ENCODE measurements at regions not wholly inside any gene's neighbourhood (a gene's known extent, or its start where the extent isn't known, plus 50 kb on each side); places are given as distances from the start of the nearest gene placed in this dataset.

DNA sequence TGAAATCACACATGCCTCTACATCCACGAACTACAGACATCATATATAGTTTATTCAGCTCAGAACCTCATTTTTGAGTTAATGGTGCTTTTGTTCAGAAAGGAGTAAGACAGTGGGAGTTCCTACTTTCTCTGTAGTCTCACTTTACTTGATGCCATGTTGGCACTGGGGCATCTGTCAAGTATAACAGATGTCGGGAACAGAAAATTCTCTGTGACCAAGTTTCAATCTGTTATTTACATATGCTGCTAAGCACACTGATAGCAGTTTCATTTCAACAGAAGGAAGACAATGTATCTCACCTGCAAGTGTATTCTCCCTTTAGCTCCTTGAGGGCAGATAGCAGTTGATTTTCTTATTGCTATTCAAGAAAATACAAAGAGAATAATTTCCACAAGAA lies 774.1 kb downstream of the METTL4 start:
- H3K9me3 ChIP-seq (ENCODE audit: insufficient read depth, low read length), result no peaks in the 10 kb centered on the region
- no peak overlapping the region for H3K4me3 ChIP-seq (ENCODE audit: insufficient read length, low read depth)
- no peak overlapping the region for H3K9ac ChIP-seq (ENCODE audit: insufficient read length, low read depth)
- DNase-seq (ENCODE audit: low read depth, low spot score), result no peak
- H3K4me1 ChIP-seq (ENCODE audit: insufficient read depth, insufficient read length), result no peaks in the 10 kb centered on the region
- H3K27me3 ChIP-seq (ENCODE audit: insufficient read depth, insufficient read length), result no peaks in the 10 kb centered on the region
- H3K36me3 ChIP-seq (ENCODE audit: insufficient read depth, insufficient read length, low read length), result no peaks in the 10 kb centered on the region
- TF ChIP-seq SUZ12 (IDR thresholded peaks at IDR 0.05; ENCODE audit: extremely low read depth, insufficient read depth, insufficient read length) (no peak), ZNF274 (IDR thresholded peaks at IDR 0.05; ENCODE audit: low read depth, low read length) (no peak), YY1 (IDR thresholded peaks at IDR 0.05; ENCODE audit: insufficient read depth, insufficient read length) (no peak)

DNA sequence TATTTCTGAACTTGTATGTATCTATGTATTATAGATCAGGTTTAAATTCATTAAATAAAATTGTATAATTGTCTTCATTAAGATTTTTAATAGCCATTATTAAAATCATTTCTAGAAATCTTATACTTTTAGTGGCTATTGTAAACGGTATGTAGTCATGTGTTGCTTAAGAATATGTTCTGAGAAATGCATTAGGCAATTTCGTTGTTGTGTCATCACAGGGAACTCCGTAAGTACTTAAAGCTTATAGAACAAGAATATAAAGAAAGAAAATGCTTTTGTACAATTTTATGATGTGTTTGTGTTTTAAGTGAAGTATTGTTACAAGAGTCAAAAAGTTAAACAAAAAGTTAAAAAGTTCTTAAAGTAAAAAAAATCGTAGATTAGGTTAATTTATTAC lies 765.8 kb downstream of the METTL4 start:
- Histone ChIP-seq H3K27me3 (ENCODE audit: insufficient read depth, insufficient read length) (no peaks in the 10 kb centered on the region), H3K9ac (ENCODE audit: insufficient read length, low read depth) (no peak overlapping the region), H3K4me1 (ENCODE audit: insufficient read depth, insufficient read length) (no peaks in the 10 kb centered on the region), H3K4me3 (ENCODE audit: insufficient read length, low read depth) (no peak overlapping the region), H3K36me3 (ENCODE audit: insufficient read depth, insufficient read length, low read length) (no peaks in the 10 kb centered on the region), H3K9me3 (ENCODE audit: insufficient read depth, low read length) (no peaks in the 10 kb centered on the region)
- no peak for DNase-seq (ENCODE audit: low read depth, low spot score)
- TF ChIP-seq ZNF274 (IDR thresholded peaks at IDR 0.05; ENCODE audit: low read depth, low read length), result no peak
- no peak for TF ChIP-seq SUZ12 (IDR thresholded peaks at IDR 0.05; ENCODE audit: extremely low read depth, insufficient read depth, insufficient read length)
- no peak for TF ChIP-seq YY1 (IDR thresholded peaks at IDR 0.05; ENCODE audit: insufficient read depth, insufficient read length)

DNA sequence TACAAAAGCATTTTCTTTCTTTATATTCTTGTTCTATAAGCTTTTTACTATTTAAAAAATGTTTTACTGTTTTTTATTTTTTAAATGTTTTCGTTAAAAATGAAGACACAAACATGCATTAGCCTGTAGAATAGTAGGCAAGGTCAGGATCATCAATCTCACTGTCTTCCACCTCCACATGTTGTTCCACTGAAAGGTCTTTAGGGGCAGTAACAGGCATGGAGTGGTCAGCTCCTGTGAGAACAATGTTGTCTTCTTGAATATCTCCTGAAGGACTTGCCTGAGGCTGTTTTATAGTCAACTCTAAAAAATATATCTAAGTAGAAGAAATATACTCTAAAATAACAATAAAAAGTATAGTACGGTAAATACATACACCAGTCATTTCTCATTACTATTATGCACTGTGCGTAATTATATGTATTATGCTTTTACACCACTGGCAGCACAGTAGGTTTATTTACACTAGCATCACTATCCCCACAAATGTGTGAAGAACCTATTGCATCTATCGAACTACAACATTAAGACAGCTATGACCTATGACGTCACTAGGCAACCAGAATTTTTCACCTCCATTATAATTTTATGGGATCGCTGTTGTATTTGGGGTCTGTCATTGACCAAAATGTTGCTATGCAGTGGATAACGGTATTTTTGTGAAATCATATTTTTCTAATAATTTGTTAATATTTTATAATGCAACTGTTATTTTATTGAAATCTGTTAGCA lies 764.3 kb downstream of the METTL4 start:
- Histone ChIP-seq H3K27me3 (ENCODE audit: insufficient read depth, insufficient read length) (no peaks in the 10 kb centered on the region), H3K4me1 (ENCODE audit: insufficient read depth, insufficient read length) (no peaks in the 10 kb centered on the region), H3K9me3 (ENCODE audit: insufficient read depth, low read length) (no peaks in the 10 kb centered on the region), H3K36me3 (ENCODE audit: insufficient read depth, insufficient read length, low read length) (no peaks in the 10 kb centered on the region), H3K9ac (ENCODE audit: insufficient read length, low read depth) (no peak overlapping the region), H3K4me3 (ENCODE audit: insufficient read length, low read depth) (no peak overlapping the region)
- no peak for DNase-seq (ENCODE audit: low read depth, low spot score)
- no peak for TF ChIP-seq YY1 (IDR thresholded peaks at IDR 0.05; ENCODE audit: insufficient read depth, insufficient read length)
- TF ChIP-seq ZNF274 (IDR thresholded peaks at IDR 0.05; ENCODE audit: low read depth, low read length), result no peak
- no peak for TF ChIP-seq SUZ12 (IDR thresholded peaks at IDR 0.05; ENCODE audit: extremely low read depth, insufficient read depth, insufficient read length)

- Histone ChIP-seq H3K9ac (ENCODE audit: insufficient read length, low read depth) (no peak overlapping the region), H3K4me1 (ENCODE audit: insufficient read depth, insufficient read length) (no peaks in the 10 kb centered on the region), H3K9me3 (ENCODE audit: insufficient read depth, low read length) (no peaks in the 10 kb centered on the region), H3K4me3 (ENCODE audit: insufficient read length, low read depth) (no peak overlapping the region), H3K27me3 (ENCODE audit: insufficient read depth, insufficient read length) (no peaks in the 10 kb centered on the region), H3K36me3 (ENCODE audit: insufficient read depth, insufficient read length, low read length) (no peaks in the 10 kb centered on the region)
- no peak for TF ChIP-seq ZNF274 (IDR thresholded peaks at IDR 0.05; ENCODE audit: low read depth, low read length)
- no peak for TF ChIP-seq YY1 (IDR thresholded peaks at IDR 0.05; ENCODE audit: insufficient read depth, insufficient read length)
- TF ChIP-seq SUZ12 (IDR thresholded peaks at IDR 0.05; ENCODE audit: extremely low read depth, insufficient read depth, insufficient read length), result no peak
- DNase-seq (ENCODE audit: low read depth, low spot score), result no peak
Measured at GRCh38 chr18:1811282-1811681, 760.0 kb downstream of the METTL4 start.

DNA sequence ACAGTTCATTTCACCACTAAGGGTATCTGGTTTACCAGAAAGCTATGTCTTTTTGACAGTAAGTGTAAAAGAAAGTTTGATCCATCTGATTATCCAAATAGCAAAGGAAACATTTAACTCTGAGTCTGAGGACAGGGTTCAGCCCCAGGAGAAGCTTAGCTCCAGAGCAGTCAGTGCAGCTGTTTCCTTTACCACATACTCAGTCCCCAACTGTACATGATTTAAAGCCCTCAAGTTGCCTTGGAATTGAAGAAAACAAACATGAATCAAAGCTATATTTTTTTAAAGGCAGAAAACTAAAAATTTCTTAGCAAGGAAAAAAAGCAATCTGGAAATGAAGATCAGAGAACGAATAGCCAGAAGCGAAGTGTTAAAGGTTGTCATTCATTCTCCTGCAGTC lies 746.0 kb downstream of the METTL4 start:
- H3K4me3 ChIP-seq (ENCODE audit: insufficient read length, low read depth), result no peak overlapping the region
- no peaks in the 10 kb centered on the region for H3K27me3 ChIP-seq (ENCODE audit: insufficient read depth, insufficient read length)
- H3K4me1 ChIP-seq (ENCODE audit: insufficient read depth, insufficient read length), result no peaks in the 10 kb centered on the region
- H3K36me3 ChIP-seq (ENCODE audit: insufficient read depth, insufficient read length, low read length), result no peaks in the 10 kb centered on the region
- no peaks in the 10 kb centered on the region for H3K9me3 ChIP-seq (ENCODE audit: insufficient read depth, low read length)
- H3K9ac ChIP-seq (ENCODE audit: insufficient read length, low read depth), result no peak overlapping the region
- no peak for TF ChIP-seq SUZ12 (IDR thresholded peaks at IDR 0.05; ENCODE audit: extremely low read depth, insufficient read depth, insufficient read length)
- no peak for TF ChIP-seq ZNF274 (IDR thresholded peaks at IDR 0.05; ENCODE audit: low read depth, low read length)
- no peak for TF ChIP-seq YY1 (IDR thresholded peaks at IDR 0.05; ENCODE audit: insufficient read depth, insufficient read length)
- no peak for DNase-seq (ENCODE audit: low read depth, low spot score)

- Histone ChIP-seq H3K36me3 (ENCODE audit: insufficient read depth, insufficient read length, low read length) (no peaks in the 10 kb centered on the region), H3K4me1 (ENCODE audit: insufficient read depth, insufficient read length) (no peaks in the 10 kb centered on the region), H3K27me3 (ENCODE audit: insufficient read depth, insufficient read length) (no peaks in the 10 kb centered on the region), H3K4me3 (ENCODE audit: insufficient read length, low read depth) (no peak overlapping the region), H3K9me3 (ENCODE audit: insufficient read depth, low read length) (no peaks in the 10 kb centered on the region), H3K9ac (ENCODE audit: insufficient read length, low read depth) (no peak overlapping the region)
- TF ChIP-seq SUZ12 (IDR thresholded peaks at IDR 0.05; ENCODE audit: extremely low read depth, insufficient read depth, insufficient read length) (no peak), ZNF274 (IDR thresholded peaks at IDR 0.05; ENCODE audit: low read depth, low read length) (no peak), YY1 (IDR thresholded peaks at IDR 0.05; ENCODE audit: insufficient read depth, insufficient read length) (no peak)
- DNase-seq (ENCODE audit: low read depth, low spot score), result no peak
Measured at GRCh38 chr18:1840878-1841277, 730.4 kb downstream of the METTL4 start.

- H3K4me1 ChIP-seq (ENCODE audit: insufficient read depth, insufficient read length), result no peaks in the 10 kb centered on the region
- H3K9ac ChIP-seq (ENCODE audit: insufficient read length, low read depth), result no peak overlapping the region
- H3K27me3 ChIP-seq (ENCODE audit: insufficient read depth, insufficient read length), result no peaks in the 10 kb centered on the region
- DNase-seq (ENCODE audit: low read depth, low spot score), result no peak
- no peaks in the 10 kb centered on the region for H3K9me3 ChIP-seq (ENCODE audit: insufficient read depth, low read length)
- H3K4me3 ChIP-seq (ENCODE audit: insufficient read length, low read depth), result no peak overlapping the region
- no peaks in the 10 kb centered on the region for H3K36me3 ChIP-seq (ENCODE audit: insufficient read depth, insufficient read length, low read length)
- no peak for TF ChIP-seq YY1 (IDR thresholded peaks at IDR 0.05; ENCODE audit: insufficient read depth, insufficient read length)
- TF ChIP-seq SUZ12 (IDR thresholded peaks at IDR 0.05; ENCODE audit: extremely low read depth, insufficient read depth, insufficient read length), result no peak
- no peak for TF ChIP-seq ZNF274 (IDR thresholded peaks at IDR 0.05; ENCODE audit: low read depth, low read length)
Measured at GRCh38 chr18:1846640-1847039, 724.7 kb downstream of the METTL4 start.

All from NT2/D1 (cell line).